Activated CD4-positive, alpha-beta T cell treated with anti-CD3 and anti-CD28 coated beads, Interleukin-2, Interleukin-4, amounts not matched to agents 100 ng/mL and 50 ng/mL, durations not matched to agents 16 hours and 8 hours (primary cell): ENCODE measurements at regions not wholly inside any gene's neighbourhood (a gene's known extent, or its start where the extent isn't known, plus 50 kb on each side); places are given as distances from the start of the nearest gene placed in this dataset.
"Not testable (repeated sequence)": the region's sequence is repeated elsewhere in the genome, so short reads cannot be mapped to it uniquely, and the experiment has no call there.

Experiments used
- DNase-seq: peaks from one replicate; pipeline ENCODE4 v3.0.0-alpha.2; 2020; ENCODE audit warnings: low spot score

GRCh38 chr9:1115370-1115769 lies 65.2 kb downstream of the DMRT2 start:
- DNase-seq: no peak

- DNase-seq: no peak
Measured at GRCh38 chr9:1117439-1117838, 67.3 kb downstream of the DMRT2 start.

DNA sequence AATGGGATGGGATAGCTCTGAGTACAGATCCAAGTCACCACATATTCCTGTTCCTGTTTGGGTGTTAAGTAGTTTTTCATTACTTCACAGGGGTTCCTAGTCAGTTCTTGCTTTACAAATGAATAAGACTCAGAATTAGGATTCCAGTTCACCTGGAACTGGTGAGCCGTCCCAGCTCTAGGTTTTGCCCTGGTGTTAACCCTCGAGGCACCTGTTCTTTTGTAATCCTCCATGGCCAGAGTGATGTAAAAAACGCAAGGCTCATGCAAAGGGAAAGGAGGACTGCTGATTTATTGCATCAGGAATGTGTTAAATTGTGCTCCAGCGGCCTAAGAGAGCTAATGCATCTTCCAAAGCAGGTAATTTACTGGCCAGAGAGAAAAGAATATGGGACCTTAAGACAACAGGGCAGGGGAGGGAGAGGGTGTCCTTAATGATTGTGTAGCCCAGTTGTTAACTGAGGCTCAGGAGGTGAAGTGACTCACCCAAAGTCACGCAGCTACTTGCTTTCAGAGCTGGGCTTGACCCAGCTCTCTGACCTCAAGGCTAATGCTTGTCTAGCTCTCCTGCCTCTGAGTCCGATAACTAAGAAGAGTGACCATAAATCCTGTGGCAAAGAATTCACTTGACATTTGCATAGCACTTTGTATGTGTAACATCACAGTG lies 70.5 kb downstream of the DMRT2 start:
- DNase-seq: no peak

- DNase-seq: no peak
Measured at GRCh38 chr9:1125741-1126140, 75.6 kb downstream of the DMRT2 start.

DNA sequence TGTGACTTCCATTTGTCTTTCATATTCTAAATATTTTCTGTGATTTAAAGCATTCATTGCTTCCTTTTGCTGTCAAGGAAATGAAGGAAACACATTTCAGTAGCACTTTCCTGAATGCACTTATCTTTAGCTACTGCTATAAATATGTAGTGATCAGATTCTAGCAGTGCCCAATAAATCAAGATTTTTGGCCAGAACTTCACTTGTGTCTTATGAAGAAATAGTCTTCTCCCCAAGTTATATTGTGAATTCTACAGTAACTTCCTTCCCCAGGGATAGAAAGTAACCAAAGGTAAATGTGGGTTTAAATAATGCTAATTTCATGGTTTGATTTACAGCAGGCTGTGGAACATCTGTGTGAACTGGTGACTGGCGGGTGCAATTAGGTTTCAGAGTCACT lies 77.9 kb downstream of the DMRT2 start:
- DNase-seq: no peak

GRCh38 chr9:1129382-1129781 lies 79.2 kb downstream of the DMRT2 start:
- DNase-seq: no peak

- DNase-seq: no peak
Measured at GRCh38 chr9:1140057-1140456, 89.9 kb downstream of the DMRT2 start.

GRCh38 chr9:1151691-1152090 lies 101.5 kb downstream of the DMRT2 start:
- DNase-seq: no peak

- no peak for DNase-seq
Measured at GRCh38 chr9:1152171-1152570, 102.0 kb downstream of the DMRT2 start.

GRCh38 chr9:1154739-1155138 lies 104.6 kb downstream of the DMRT2 start:
- no peak for DNase-seq

GRCh38 chr9:1155602-1156001 lies 105.4 kb downstream of the DMRT2 start:
- DNase-seq: no peak

- DNase-seq: no peak
Measured at GRCh38 chr9:1156794-1157550, 106.8 kb downstream of the DMRT2 start.

- DNase-seq: no peak
Measured at GRCh38 chr9:1157836-1158235, 107.7 kb downstream of the DMRT2 start.

- DNase-seq: no peak
Measured at GRCh38 chr9:1170918-1171317, 120.8 kb downstream of the DMRT2 start.

DNA sequence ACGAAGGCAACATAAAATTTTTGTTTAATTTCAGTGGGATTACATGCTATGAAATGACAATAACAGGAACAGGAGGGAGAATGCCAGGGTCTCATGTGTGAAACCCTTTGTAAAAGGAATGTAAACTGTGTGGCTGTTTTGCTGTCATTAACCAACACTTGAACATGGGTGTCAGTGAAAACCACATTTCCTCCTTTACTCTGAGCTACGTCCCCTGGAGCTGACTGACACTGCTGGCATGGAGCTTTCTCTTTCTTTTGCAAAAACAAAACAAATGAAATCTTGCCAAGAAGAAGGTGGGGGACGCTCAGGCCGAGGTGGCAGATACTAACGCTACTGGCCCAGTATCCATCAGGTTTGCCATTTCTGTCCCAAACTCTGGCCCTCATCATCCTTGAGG lies 121.4 kb downstream of the DMRT2 start:
- DNase-seq: no peak

- DNase-seq: no peak
Measured at GRCh38 chr9:1173211-1173610, 123.1 kb downstream of the DMRT2 start.

DNA sequence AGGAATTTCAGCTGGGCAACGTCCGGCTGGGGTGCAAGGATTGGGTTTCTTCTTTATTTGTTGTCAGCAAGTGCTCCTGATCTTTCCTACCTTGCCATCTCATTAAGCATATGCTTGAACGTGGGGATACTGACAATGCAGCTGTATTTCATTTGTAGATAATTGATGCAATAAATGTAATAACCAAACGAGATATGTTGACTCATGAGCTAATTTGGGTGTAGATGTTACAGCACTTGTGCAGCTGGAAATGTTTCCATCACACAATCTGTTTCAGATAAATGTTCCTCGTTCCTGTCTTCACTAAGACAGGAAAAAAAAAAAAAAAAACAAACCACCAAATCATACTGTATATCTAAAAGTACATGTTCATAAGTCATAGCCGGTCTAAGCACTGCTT lies 123.8 kb downstream of the DMRT2 start:
- no peak for DNase-seq

DNA sequence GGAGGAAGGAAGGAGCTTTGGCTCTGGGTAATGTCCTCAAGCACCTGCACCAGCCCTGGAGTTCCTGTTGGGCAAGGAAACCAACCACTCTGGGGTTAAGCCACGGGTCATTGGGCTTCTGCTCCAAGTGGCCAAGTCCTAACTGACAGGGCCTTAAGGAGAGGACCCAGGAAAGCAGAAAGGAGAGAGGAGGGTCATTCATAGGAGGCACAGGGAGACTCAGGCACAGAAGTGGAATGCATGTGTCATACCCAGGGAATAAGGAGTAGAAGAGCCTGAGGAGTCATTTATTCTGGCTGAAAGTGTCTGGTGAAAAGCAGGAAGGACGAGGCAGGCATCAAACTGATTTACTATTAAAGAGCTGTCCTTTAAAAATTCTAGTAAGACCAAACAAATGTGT lies 129.2 kb downstream of the DMRT2 start:
- DNase-seq: no peak

DNA sequence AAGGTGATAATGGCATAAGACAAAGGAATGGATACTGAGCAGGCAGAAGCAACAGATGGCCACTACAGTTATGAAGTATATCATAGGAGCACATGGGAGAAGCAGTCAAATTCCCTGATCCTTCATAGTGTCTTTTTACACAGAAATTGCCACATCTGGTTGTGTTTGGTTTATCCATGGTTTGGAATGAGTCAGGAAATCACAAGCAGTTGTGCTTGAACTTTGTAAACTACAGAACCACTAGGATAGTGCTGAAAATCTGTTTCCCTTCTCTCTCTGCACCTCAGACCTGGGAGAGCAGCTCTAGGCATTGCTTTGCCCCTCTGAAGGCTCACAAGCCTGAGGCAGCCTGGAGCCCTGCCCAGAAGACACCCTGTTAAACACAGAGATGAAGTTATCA lies 134.0 kb downstream of the DMRT2 start:
- DNase-seq: no peak

- DNase-seq: not testable (repeated sequence)
Measured at GRCh38 chr9:1187137-1187536, 137.0 kb downstream of the DMRT2 start.

DNA sequence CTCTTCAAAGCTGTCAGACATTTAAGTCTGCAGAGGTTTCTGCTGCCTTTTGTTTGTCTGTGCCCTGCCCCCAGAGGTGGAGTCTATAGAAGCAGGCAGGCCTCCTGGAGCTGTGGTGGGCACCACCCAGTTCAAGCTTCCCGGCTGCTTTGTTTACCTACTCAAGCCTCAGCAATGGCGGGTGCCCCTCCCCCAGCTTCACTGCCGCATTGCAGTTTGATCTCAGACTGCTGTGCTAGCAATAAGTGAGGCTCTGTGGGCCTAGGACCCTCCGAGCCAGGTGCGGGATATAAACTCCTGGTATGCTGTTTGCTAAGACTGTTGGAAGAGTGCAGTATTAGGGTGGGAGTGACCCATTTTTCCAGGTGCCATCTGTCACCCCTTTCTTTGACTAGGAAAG lies 145.5 kb downstream of the DMRT2 start:
- DNase-seq: not testable (repeated sequence)

GRCh38 chr9:1198085-1198484 lies 147.9 kb downstream of the DMRT2 start:
- no peak for DNase-seq

DNA sequence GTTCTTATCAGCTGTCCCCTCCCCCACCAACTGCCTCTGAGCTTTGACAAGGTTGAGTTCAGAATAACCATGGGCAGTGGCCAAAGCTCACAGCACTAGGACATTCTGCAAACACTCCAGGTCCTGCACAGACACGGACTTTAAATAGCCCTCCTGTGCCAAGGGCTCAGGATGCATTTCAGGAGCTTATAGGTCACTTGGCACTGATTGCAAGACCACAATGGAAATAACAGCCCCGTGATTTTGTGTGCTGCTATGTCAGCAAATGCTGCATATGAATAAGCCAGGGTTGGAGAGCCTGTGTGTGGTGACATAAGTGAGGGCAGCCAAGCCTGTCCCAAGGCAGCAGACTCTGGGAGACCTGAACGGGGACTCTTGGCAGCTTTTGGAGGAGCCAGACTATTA lies 150.7 kb downstream of the DMRT2 start:
- no peak for DNase-seq

DNA sequence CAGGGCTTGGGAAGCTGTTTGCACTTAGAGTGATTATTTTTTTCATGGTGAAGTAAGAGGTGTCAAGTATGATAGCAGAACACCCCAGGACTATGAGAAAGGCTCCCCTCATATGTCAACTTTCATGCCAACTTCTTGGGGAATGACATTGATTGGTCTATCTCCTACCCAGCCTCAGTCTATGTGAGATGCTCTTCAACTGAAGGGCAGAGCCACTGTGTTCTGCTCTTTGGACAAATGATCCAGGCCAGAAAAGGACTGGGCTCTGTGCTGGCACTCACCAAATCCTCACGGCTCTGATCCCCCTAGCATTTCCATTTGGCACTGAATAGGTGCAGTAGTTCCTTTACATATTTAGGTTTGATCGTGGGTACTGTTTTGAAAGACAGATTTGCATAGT lies 151.1 kb downstream of the DMRT2 start:
- no peak for DNase-seq
